ENCODE measurements at regions not wholly inside any gene's neighbourhood (a gene's known extent, or its start where the extent isn't known, plus 50 kb on each side); places are given as distances from the start of the nearest gene placed in this dataset.

- Histone ChIP-seq H2AFZ (ENCODE audit: low read length) (no peak overlapping the region), H3K9me2 (replicated peaks; ENCODE audit: low read depth, low read length) (no peaks in the 10 kb centered on the region), H3K4me3 (ENCODE audit: low read length, poor library complexity, severe bottlenecking) (no peak overlapping the region), H3K9me3 (ENCODE audit: insufficient read depth, low read depth, low read length) (no peaks in the 10 kb centered on the region), H3K27me3 (ENCODE audit: insufficient read depth, low read length, poor library complexity, severe bottlenecking) (no peaks in the 10 kb centered on the region), H3K9ac (ENCODE audit: low read depth, low read length, poor library complexity, severe bottlenecking) (no peak overlapping the region), H3K79me2 (ENCODE audit: insufficient read depth, low read length) (no peaks in the 10 kb centered on the region), H4K20me1 (ENCODE audit: insufficient read depth, low read length, poor library complexity, severe bottlenecking) (no peaks in the 10 kb centered on the region), H3K4me2 (ENCODE audit: low read depth, low read length, poor library complexity, severe bottlenecking) (no peak overlapping the region), H3F3A (ENCODE audit: low read depth) (no peaks in the 10 kb centered on the region), H3K4me1 (ENCODE audit: insufficient read depth, low read length, poor library complexity, severe bottlenecking) (no peaks in the 10 kb centered on the region), H3K36me3 (ENCODE audit: insufficient read depth, low read length) (no peaks in the 10 kb centered on the region)
- TF ChIP-seq CTCF (conservative IDR thresholded peaks at IDR 0.05; ENCODE audit: low read length) (no peak), EZH2phosphoT487 (IDR thresholded peaks at IDR 0.05; ENCODE audit: borderline replicate concordance) (no peak)
Observed at GRCh38 chr20:40049854-40050253, 639.2 kb downstream of the MAFB start.

- Histone ChIP-seq H3K79me2 (ENCODE audit: insufficient read depth, low read length) (no peaks in the 10 kb centered on the region), H3K27me3 (ENCODE audit: insufficient read depth, low read length, poor library complexity, severe bottlenecking) (no peaks in the 10 kb centered on the region), H4K20me1 (ENCODE audit: insufficient read depth, low read length, poor library complexity, severe bottlenecking) (no peaks in the 10 kb centered on the region), H3K9ac (ENCODE audit: low read depth, low read length, poor library complexity, severe bottlenecking) (no peak overlapping the region), H3F3A (ENCODE audit: low read depth) (no peaks in the 10 kb centered on the region), H3K36me3 (ENCODE audit: insufficient read depth, low read length) (no peaks in the 10 kb centered on the region), H3K9me2 (replicated peaks; ENCODE audit: low read depth, low read length) (no peaks in the 10 kb centered on the region), H3K4me1 (ENCODE audit: insufficient read depth, low read length, poor library complexity, severe bottlenecking) (no peaks in the 10 kb centered on the region), H3K9me3 (ENCODE audit: insufficient read depth, low read depth, low read length) (no peaks in the 10 kb centered on the region), H3K4me3 (ENCODE audit: low read length, poor library complexity, severe bottlenecking) (no peak overlapping the region), H2AFZ (ENCODE audit: low read length) (no peak overlapping the region), H3K4me2 (ENCODE audit: low read depth, low read length, poor library complexity, severe bottlenecking) (no peak overlapping the region)
- TF ChIP-seq EZH2phosphoT487 (IDR thresholded peaks at IDR 0.05; ENCODE audit: borderline replicate concordance) = no peak
- no peak for TF ChIP-seq CTCF (conservative IDR thresholded peaks at IDR 0.05; ENCODE audit: low read length)
Observed at GRCh38 chr20:40046703-40047102, 642.3 kb downstream of the MAFB start.

GRCh38 chr20:40037511-40037910 is 651.5 kb downstream of the MAFB start:
- H3K4me2 ChIP-seq (ENCODE audit: low read depth, low read length, poor library complexity, severe bottlenecking) = no peak overlapping the region
- H3K9me3 ChIP-seq (ENCODE audit: insufficient read depth, low read depth, low read length) = no peaks in the 10 kb centered on the region
- H3F3A ChIP-seq (ENCODE audit: low read depth) = no peaks in the 10 kb centered on the region
- TF ChIP-seq CTCF (conservative IDR thresholded peaks at IDR 0.05; ENCODE audit: low read length) (no peak), EZH2phosphoT487 (IDR thresholded peaks at IDR 0.05; ENCODE audit: borderline replicate concordance) (no peak)
- no peaks in the 10 kb centered on the region for H3K4me1 ChIP-seq (ENCODE audit: insufficient read depth, low read length, poor library complexity, severe bottlenecking)
- H3K79me2 ChIP-seq (ENCODE audit: insufficient read depth, low read length) = no peaks in the 10 kb centered on the region
- no peak overlapping the region for H3K4me3 ChIP-seq (ENCODE audit: low read length, poor library complexity, severe bottlenecking)
- H3K9ac ChIP-seq (ENCODE audit: low read depth, low read length, poor library complexity, severe bottlenecking) = no peak overlapping the region
- no peaks in the 10 kb centered on the region for H3K27me3 ChIP-seq (ENCODE audit: insufficient read depth, low read length, poor library complexity, severe bottlenecking)
- no peaks in the 10 kb centered on the region for H4K20me1 ChIP-seq (ENCODE audit: insufficient read depth, low read length, poor library complexity, severe bottlenecking)
- no peak overlapping the region for H2AFZ ChIP-seq (ENCODE audit: low read length)
- no peaks in the 10 kb centered on the region for H3K36me3 ChIP-seq (ENCODE audit: insufficient read depth, low read length)
- H3K9me2 ChIP-seq (replicated peaks; ENCODE audit: low read depth, low read length) = no peaks in the 10 kb centered on the region
